Liver (tissue), 8 donors: ENCODE measurements at regions not wholly inside any gene's neighbourhood (a gene's known extent, or its start where the extent isn't known, plus 50 kb on each side); places are given as distances from the start of the nearest gene placed in this dataset.

Experiments used
- DNase-seq: peaks from one replicate; pipeline ENCODE4 v3.0.0-alpha.2; 2017; ENCODE audit warnings: low spot score
- H3K27ac ChIP-seq, 2 donors: one replicate each; pipeline ENCODE4 v1.7.0; 2013; ENCODE audit warnings: inconsistent platforms in 2 of 2, low read length in 2 of 2, control low read depth in 1 of 2, low read depth in 1 of 2, mild to moderate bottlenecking in 1 of 2
- H3K27me3 ChIP-seq, 4 donors: one replicate each; pipeline versions ENCODE4 v1.6.1 to v1.7.0; 2013; ENCODE audit warnings: low read length in 3 of 4, inconsistent platforms in 1 of 4, mild to moderate bottlenecking in 1 of 4, moderate library complexity in 1 of 4; ENCODE audit not compliant: control insufficient read depth in 4 of 4, insufficient read depth in 4 of 4
- H3K36me3 ChIP-seq, 4 donors: one replicate each; pipeline versions ENCODE4 v1.6.1 to v1.7.0; 2013; ENCODE audit warnings: low read length in 3 of 4, mild to moderate bottlenecking in 3 of 4, low read depth in 1 of 4, moderate library complexity in 1 of 4; ENCODE audit not compliant: control insufficient read depth in 4 of 4, insufficient read depth in 3 of 4
- H3K4me1 ChIP-seq, 4 donors: one replicate each; pipeline versions ENCODE4 v1.6.1 to v1.7.0; 2013; ENCODE audit warnings: low read length in 3 of 4, mild to moderate bottlenecking in 3 of 4, moderate library complexity in 1 of 4; ENCODE audit not compliant: control insufficient read depth in 4 of 4, insufficient read depth in 4 of 4
- H3K4me3 ChIP-seq, 3 donors: one replicate each; pipeline versions ENCODE4 v1.6.1 to v1.7.0; 2013; ENCODE audit warnings: low read length in 3 of 3, control low read depth in 1 of 3, low read depth in 1 of 3, mild to moderate bottlenecking in 1 of 3
- H3K9ac ChIP-seq, 2 donors: one replicate each; pipeline ENCODE4 v1.7.0; 2013; ENCODE audit warnings: low read length in 2 of 2, mild to moderate bottlenecking in 2 of 2, moderate library complexity in 2 of 2, control low read depth in 1 of 2, low read depth in 1 of 2
- H3K9me3 ChIP-seq, 4 donors: one replicate each; pipeline versions ENCODE4 v1.6.1 to v1.7.0; 2013; ENCODE audit warnings: low read length in 3 of 4; ENCODE audit not compliant: control insufficient read depth in 4 of 4
- EGR1 ChIP-seq, 2 donors: IDR thresholded peaks; 2 replicates each; pipeline ENCODE4 v1.6.1; 2016 to 2018; ENCODE audit warnings: antibody characterized with exemption in 2 of 2, low read depth in 2 of 2
- FOXA1 ChIP-seq: IDR thresholded peaks from 2 replicates; pipeline ENCODE4 v1.6.1; 2016; ENCODE audit warnings: antibody characterized with exemption
- FOXA2 ChIP-seq: IDR thresholded peaks from 2 replicates; pipeline ENCODE4 v1.6.1; 2016; ENCODE audit warnings: antibody characterized with exemption
- GABPA ChIP-seq, 2 donors: IDR thresholded peaks in 1 of 2; conservative IDR thresholded peaks in 1 of 2; 2 replicates each; pipeline ENCODE4 v1.6.1; 2016; ENCODE audit warnings: antibody characterized with exemption in 2 of 2, mild to moderate bottlenecking in 1 of 2, moderate library complexity in 1 of 2
- HNF4A ChIP-seq, 2 donors: conservative IDR thresholded peaks; 2 replicates each; pipeline ENCODE4 v1.6.1; 2016; ENCODE audit warnings: antibody characterized with exemption in 2 of 2, mild to moderate bottlenecking in 2 of 2
- HNF4G ChIP-seq: IDR thresholded peaks from 2 replicates; pipeline ENCODE4 v1.6.1; 2016; ENCODE audit warnings: antibody characterized with exemption
- JUND ChIP-seq, 2 donors: IDR thresholded peaks; 2 replicates each; pipeline ENCODE4 v1.6.1; 2016; ENCODE audit warnings: antibody characterized with exemption in 2 of 2
- NR2F2 ChIP-seq: IDR thresholded peaks from 2 replicates; pipeline ENCODE4 v1.6.1; 2016; ENCODE audit warnings: antibody characterized with exemption
- RAD21 ChIP-seq, 2 donors: IDR thresholded peaks; 2 replicates each; pipeline ENCODE4 v1.6.1; 2016; ENCODE audit warnings: antibody characterized with exemption in 2 of 2, mild to moderate bottlenecking in 2 of 2
- RXRA ChIP-seq, 2 donors: IDR thresholded peaks; 2 replicates each; pipeline ENCODE4 v1.6.1; 2017 to 2018; ENCODE audit warnings: antibody characterized with exemption in 2 of 2, mild to moderate bottlenecking in 1 of 2
- SP1 ChIP-seq: IDR thresholded peaks from 2 replicates; pipeline ENCODE4 v1.6.1; 2018; ENCODE audit warnings: antibody characterized with exemption, mild to moderate bottlenecking
- TAF1 ChIP-seq: conservative IDR thresholded peaks from 2 replicates; pipeline ENCODE4 v1.6.1; 2016; ENCODE audit warnings: antibody characterized with exemption, mild to moderate bottlenecking
- YY1 ChIP-seq: IDR thresholded peaks from 2 replicates; pipeline ENCODE4 v1.6.1; 2016; ENCODE audit warnings: antibody characterized with exemption, mild to moderate bottlenecking
- WGBS: extraction: QIAGEN DNeasy Blood & Tissue Kit; methylation state at CpG from one replicate; pipeline ENCODE4 v1.1.7; 2013; 5-methylcytosine and 5-hydroxymethylcytosine counted together
- TF ChIP-seq, protein P1 (sequence below): IDR thresholded peaks from 2 replicates; pipeline ENCODE4 v1.6.1; 2016; ENCODE audit warnings: antibody characterized with exemption
- TF ChIP-seq, protein P2 (sequence below): IDR thresholded peaks from 2 replicates; pipeline ENCODE4 v1.6.1; 2016; ENCODE audit warnings: antibody characterized with exemption
- TF ChIP-seq, protein P3 (sequence below): fragments of 150-350 bp; IDR thresholded peaks from 2 replicates; pipeline ENCODE4 v1.5.1; 2017; ENCODE audit warnings: improper control_type of control experiment, low read depth, low read length; ENCODE audit not compliant: missing input control
- TF ChIP-seq, protein P4 (sequence below): IDR thresholded peaks from 2 replicates; pipeline ENCODE4 v1.6.1; 2016; ENCODE audit warnings: antibody characterized with exemption
- TF ChIP-seq, protein P5 (sequence below): IDR thresholded peaks from 2 replicates; pipeline ENCODE4 v1.6.1; 2016; ENCODE audit warnings: antibody characterized with exemption, mild to moderate bottlenecking
- donor health status: healthy.
- donor health status: healthy.
- donor health status: healthy.
- donor health status: healthy.
- donor health status: healthy.

DNA sequence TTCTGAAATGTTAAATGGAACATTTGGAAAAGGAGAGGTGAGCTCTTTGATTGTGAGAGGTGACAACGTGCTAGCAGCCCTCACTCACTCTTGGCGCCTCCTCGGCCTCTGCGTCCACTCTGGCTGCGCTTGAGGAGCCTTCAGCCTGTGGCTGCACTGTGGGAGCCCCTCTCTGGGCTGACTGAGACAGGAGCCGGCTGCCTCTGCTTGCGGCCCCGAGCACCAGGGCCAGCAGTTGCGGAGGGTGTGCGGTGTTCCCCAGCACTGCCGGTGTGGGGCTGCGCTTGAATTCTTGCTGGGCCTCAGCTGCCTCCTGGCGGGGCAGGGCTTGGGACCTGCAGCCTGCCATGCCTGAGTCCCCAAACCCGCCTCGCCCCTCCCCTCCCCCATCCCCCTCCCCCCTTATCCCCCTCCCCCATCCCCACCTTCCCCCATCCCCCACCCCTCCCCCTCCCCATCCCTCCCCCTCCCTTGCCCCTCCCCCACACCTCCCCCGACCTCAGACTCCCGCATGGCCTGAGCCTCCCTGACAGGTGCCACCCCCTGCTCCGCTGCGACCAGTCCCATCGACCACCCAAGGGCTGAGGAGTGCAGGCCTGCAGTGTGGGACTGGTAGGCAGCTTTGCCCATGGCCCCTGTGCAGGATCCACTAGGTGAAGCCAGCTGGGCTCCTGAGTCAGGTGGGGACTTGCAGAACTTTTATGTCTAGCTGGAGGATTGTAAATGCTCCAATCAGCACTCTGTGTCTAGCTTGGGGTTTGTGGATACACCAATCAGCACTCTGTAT lies 411.0 kb downstream of the OLFM4 start:
- H3K4me3 ChIP-seq: no peak overlapping the region
- no peaks in the 10 kb centered on the region for H3K27me3 ChIP-seq
- no peaks in the 10 kb centered on the region for H3K4me1 ChIP-seq
- H3K9ac ChIP-seq: no peak overlapping the region
- TF ChIP-seq FOXA2 (no peak), FOXA1 (no peak), JUND (IDR thresholded peaks at IDR 0.05) (no peak), RXRA (IDR thresholded peaks at IDR 0.05) (no peak), TAF1 (no peak), SP1 (no peak), HNF4G (no peak), RAD21 (IDR thresholded peaks at IDR 0.05) (no peak), EGR1 (IDR thresholded peaks at IDR 0.05; ENCODE audit: low read depth in 2 of 2) (no peak), NR2F2 (no peak), YY1 (no peak), GABPA (IDR thresholded peaks at IDR 0.05 in 1 of 2, conservative IDR thresholded peaks at IDR 0.05 in 1 of 2) (no peak), HNF4A (conservative IDR thresholded peaks at IDR 0.05) (no peak)
- TF ChIP-seq, protein P1, sequence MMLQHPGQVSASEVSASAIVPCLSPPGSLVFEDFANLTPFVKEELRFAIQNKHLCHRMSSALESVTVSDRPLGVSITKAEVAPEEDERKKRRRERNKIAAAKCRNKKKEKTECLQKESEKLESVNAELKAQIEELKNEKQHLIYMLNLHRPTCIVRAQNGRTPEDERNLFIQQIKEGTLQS: no peak
- TF ChIP-seq, protein P2, sequence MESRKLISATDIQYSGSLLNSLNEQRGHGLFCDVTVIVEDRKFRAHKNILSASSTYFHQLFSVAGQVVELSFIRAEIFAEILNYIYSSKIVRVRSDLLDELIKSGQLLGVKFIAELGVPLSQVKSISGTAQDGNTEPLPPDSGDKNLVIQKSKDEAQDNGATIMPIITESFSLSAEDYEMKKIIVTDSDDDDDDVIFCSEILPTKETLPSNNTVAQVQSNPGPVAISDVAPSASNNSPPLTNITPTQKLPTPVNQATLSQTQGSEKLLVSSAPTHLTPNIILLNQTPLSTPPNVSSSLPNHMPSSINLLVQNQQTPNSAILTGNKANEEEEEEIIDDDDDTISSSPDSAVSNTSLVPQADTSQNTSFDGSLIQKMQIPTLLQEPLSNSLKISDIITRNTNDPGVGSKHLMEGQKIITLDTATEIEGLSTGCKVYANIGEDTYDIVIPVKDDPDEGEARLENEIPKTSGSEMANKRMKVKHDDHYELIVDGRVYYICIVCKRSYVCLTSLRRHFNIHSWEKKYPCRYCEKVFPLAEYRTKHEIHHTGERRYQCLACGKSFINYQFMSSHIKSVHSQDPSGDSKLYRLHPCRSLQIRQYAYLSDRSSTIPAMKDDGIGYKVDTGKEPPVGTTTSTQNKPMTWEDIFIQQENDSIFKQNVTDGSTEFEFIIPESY: no peak
- TF ChIP-seq, protein P3, sequence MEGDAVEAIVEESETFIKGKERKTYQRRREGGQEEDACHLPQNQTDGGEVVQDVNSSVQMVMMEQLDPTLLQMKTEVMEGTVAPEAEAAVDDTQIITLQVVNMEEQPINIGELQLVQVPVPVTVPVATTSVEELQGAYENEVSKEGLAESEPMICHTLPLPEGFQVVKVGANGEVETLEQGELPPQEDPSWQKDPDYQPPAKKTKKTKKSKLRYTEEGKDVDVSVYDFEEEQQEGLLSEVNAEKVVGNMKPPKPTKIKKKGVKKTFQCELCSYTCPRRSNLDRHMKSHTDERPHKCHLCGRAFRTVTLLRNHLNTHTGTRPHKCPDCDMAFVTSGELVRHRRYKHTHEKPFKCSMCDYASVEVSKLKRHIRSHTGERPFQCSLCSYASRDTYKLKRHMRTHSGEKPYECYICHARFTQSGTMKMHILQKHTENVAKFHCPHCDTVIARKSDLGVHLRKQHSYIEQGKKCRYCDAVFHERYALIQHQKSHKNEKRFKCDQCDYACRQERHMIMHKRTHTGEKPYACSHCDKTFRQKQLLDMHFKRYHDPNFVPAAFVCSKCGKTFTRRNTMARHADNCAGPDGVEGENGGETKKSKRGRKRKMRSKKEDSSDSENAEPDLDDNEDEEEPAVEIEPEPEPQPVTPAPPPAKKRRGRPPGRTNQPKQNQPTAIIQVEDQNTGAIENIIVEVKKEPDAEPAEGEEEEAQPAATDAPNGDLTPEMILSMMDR: no peak
- TF ChIP-seq, protein P4, sequence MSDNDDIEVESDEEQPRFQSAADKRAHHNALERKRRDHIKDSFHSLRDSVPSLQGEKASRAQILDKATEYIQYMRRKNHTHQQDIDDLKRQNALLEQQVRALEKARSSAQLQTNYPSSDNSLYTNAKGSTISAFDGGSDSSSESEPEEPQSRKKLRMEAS: no peak
- TF ChIP-seq, protein P5, sequence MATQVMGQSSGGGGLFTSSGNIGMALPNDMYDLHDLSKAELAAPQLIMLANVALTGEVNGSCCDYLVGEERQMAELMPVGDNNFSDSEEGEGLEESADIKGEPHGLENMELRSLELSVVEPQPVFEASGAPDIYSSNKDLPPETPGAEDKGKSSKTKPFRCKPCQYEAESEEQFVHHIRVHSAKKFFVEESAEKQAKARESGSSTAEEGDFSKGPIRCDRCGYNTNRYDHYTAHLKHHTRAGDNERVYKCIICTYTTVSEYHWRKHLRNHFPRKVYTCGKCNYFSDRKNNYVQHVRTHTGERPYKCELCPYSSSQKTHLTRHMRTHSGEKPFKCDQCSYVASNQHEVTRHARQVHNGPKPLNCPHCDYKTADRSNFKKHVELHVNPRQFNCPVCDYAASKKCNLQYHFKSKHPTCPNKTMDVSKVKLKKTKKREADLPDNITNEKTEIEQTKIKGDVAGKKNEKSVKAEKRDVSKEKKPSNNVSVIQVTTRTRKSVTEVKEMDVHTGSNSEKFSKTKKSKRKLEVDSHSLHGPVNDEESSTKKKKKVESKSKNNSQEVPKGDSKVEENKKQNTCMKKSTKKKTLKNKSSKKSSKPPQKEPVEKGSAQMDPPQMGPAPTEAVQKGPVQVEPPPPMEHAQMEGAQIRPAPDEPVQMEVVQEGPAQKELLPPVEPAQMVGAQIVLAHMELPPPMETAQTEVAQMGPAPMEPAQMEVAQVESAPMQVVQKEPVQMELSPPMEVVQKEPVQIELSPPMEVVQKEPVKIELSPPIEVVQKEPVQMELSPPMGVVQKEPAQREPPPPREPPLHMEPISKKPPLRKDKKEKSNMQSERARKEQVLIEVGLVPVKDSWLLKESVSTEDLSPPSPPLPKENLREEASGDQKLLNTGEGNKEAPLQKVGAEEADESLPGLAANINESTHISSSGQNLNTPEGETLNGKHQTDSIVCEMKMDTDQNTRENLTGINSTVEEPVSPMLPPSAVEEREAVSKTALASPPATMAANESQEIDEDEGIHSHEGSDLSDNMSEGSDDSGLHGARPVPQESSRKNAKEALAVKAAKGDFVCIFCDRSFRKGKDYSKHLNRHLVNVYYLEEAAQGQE: no peak
- H3K9me3 ChIP-seq: peaks cover 0 to 2% (median 0%) of the 10 kb centered on the region in 4 donors
- DNase-seq: no peak
- WGBS: 93% methylated on average over 18 of the region's 20 CpGs
- H3K27ac ChIP-seq: no peak overlapping the region
- H3K36me3 ChIP-seq: no peaks in the 10 kb centered on the region
